Stimulated activated CD8-positive, alpha-beta memory T cell treated with anti-CD3 and anti-CD28 coated beads, Interleukin-2, amount 100 ng/mL, for 48 hours (primary cell): ENCODE measurements at regions not wholly inside any gene's neighbourhood (a gene's known extent, or its start where the extent isn't known, plus 50 kb on each side); places are given as distances from the start of the nearest gene placed in this dataset.
"Not testable (repeated sequence)": the region's sequence is repeated elsewhere in the genome, so short reads cannot be mapped to it uniquely, and the experiment has no call there.

Source experiments
- DNase-seq, 2 donors: peaks; one replicate each; pipeline ENCODE4 v3.0.0-alpha.2; 2020; ENCODE audit warnings: low read depth in 2 of 2

GRCh38 chr17:27365329-27365945, 71.5 kb downstream of the WSB1 start:
- not testable (repeated sequence) for DNase-seq

GRCh38 chr17:27366437-27366836, 72.5 kb downstream of the WSB1 start:
- no peak for DNase-seq

GRCh38 chr17:27367121-27367981, 73.4 kb downstream of the WSB1 start:
- DNase-seq = no peak

GRCh38 chr17:27368151-27368795, 74.4 kb downstream of the WSB1 start:
- DNase-seq = no peak

- DNase-seq = no peak
Observed at GRCh38 chr17:27368980-27369379, 75.1 kb downstream of the WSB1 start.

- no peak for DNase-seq
Observed at GRCh38 chr17:27370776-27371175, 76.9 kb downstream of the WSB1 start.

GRCh38 chr17:27373695-27374094, 79.8 kb downstream of the WSB1 start:
- DNase-seq = not testable (repeated sequence)

- no peak for DNase-seq
Observed at GRCh38 chr17:27376637-27377547, 79.4 kb upstream of the KSR1 start.

- DNase-seq = no peak
Observed at GRCh38 chr17:27378482-27379175, 77.6 kb upstream of the KSR1 start.

- no peak for DNase-seq
Observed at GRCh38 chr17:27379888-27380533, 76.2 kb upstream of the KSR1 start.

- DNase-seq = no peak
Observed at GRCh38 chr17:27380551-27380950, 75.7 kb upstream of the KSR1 start.

- DNase-seq = peak; percentile 83
Observed at GRCh38 chr17:27381007-27381501, 75.2 kb upstream of the KSR1 start.

GRCh38 chr17:27382025-27382424, 74.2 kb upstream of the KSR1 start:
- no peak for DNase-seq

GRCh38 chr17:27384261-27384701, 72.0 kb upstream of the KSR1 start:
- DNase-seq = no peak

GRCh38 chr17:27384726-27385125, 71.5 kb upstream of the KSR1 start:
- no peak for DNase-seq

GRCh38 chr17:27385626-27386025, 70.6 kb upstream of the KSR1 start:
- DNase-seq = no peak

GRCh38 chr17:27386206-27387075, 69.8 kb upstream of the KSR1 start:
- DNase-seq = no peak

GRCh38 chr17:27389542-27390140, 66.6 kb upstream of the KSR1 start:
- DNase-seq = no peak

- DNase-seq = no peak
Observed at GRCh38 chr17:27390540-27390939, 65.7 kb upstream of the KSR1 start.
